GM13977 (cell line): ENCODE measurements at regions not wholly inside any gene's neighbourhood (a gene's known extent, or its start where the extent isn't known, plus 50 kb on each side); places are given as distances from the start of the nearest gene placed in this dataset.

Source experiments
- DNase-seq: peaks from one replicate; pipeline ENCODE4 v3.0.0; 2012; ENCODE audit warnings: low spot score
- CTCF ChIP-seq: IDR thresholded peaks from 2 replicates; pipeline ENCODE4 v1.5.1; 2012; ENCODE audit warnings: mild to moderate bottlenecking, control low read depth; ENCODE audit not compliant: insufficient read depth; ENCODE audit errors: extremely low read depth, missing control alignments
- in situ Hi-C: fragments of 300-500 bp; cut with MboI; formaldehyde crosslinking; loops from one replicate; pipeline ENCODE4 v1.12.0; 2022; ENCODE audit warnings: low sequenced_read_pairs, low pct_unique_long_range_greater_than_20kb, mixed read lengths, inconsistent platforms; ENCODE audit not compliant: unreplicated experiment

- TF ChIP-seq CTCF, result no peak
- in situ Hi-C loops, result no loop called here
- DNase-seq, result no peak
These were observed 162.3 kb upstream of the VRK2 start for GRCh38 chr2:57884281-57884680.

GRCh38 chr2:57885742-57886141, 160.9 kb upstream of the VRK2 start:
- in situ Hi-C loops, result no loop called here
- DNase-seq, result no peak
- TF ChIP-seq CTCF, result no peak

- TF ChIP-seq CTCF, result no peak
- in situ Hi-C loops, result no loop called here
- no peak for DNase-seq
These were observed 160.3 kb upstream of the VRK2 start for GRCh38 chr2:57886161-57886786.

- in situ Hi-C loops, result no loop called here
- no peak for DNase-seq
- TF ChIP-seq CTCF, result no peak
These were observed 158.1 kb upstream of the VRK2 start for GRCh38 chr2:57888463-57888862.

GRCh38 chr2:57890464-57890863, 156.1 kb upstream of the VRK2 start:
- in situ Hi-C loops, result loop anchor here (10.0 kb wide), 1 partner anchor 126 kb away; no protein-coding TSS in a partner anchor
- no peak for TF ChIP-seq CTCF
- DNase-seq, result no peak

GRCh38 chr2:57891086-57891712, 155.4 kb upstream of the VRK2 start:
- no peak for DNase-seq
- no peak for TF ChIP-seq CTCF
- in situ Hi-C loops, result loop anchor here (10.0 kb wide), 1 partner anchor 126 kb away; no protein-coding TSS in a partner anchor
